GM12878 (cell line): ENCODE measurements at regions not wholly inside any gene's neighbourhood (a gene's known extent, or its start where the extent isn't known, plus 50 kb on each side); places are given as distances from the start of the nearest gene placed in this dataset.

Source experiments
- CEBPB ChIP-seq, 2 experiments: fragments of 150-350 bp in 1 of 2; IDR thresholded peaks; 2 replicates each; pipeline ENCODE4 v1.6.1; 2012 to 2014; ENCODE audit warnings: low read depth in 2 of 2, low read length in 2 of 2, borderline replicate concordance in 1 of 2, inconsistent platforms in 1 of 2
- CREB1 ChIP-seq: IDR thresholded peaks from 2 replicates; pipeline ENCODE4 v1.6.1; 2012; ENCODE audit warnings: low read depth, mild to moderate bottlenecking, inconsistent platforms
- EP300 ChIP-seq, 2 experiments: fragments of 150-350 bp in 1 of 2; IDR thresholded peaks; 2 replicates each; pipeline ENCODE4 v1.6.1; 2011 to 2012; ENCODE audit warnings: low read depth in 2 of 2, low read length in 2 of 2, borderline replicate concordance in 1 of 2, improper control_type of control experiment in 1 of 2, inconsistent platforms in 1 of 2; ENCODE audit not compliant: control insufficient read depth in 1 of 2
- NFIC ChIP-seq: IDR thresholded peaks from 2 replicates; pipeline ENCODE4 v1.6.1; 2012; ENCODE audit warnings: low read depth, mild to moderate bottlenecking, inconsistent platforms, low read length, moderate library complexity
- NR2C2 ChIP-seq: IDR thresholded peaks from 2 replicates; pipeline ENCODE4 v1.6.1; 2011; ENCODE audit warnings: borderline replicate concordance, low read depth; ENCODE audit not compliant: control insufficient read depth, insufficient read length
- POLR2A ChIP-seq: IDR thresholded peaks from 2 replicates; pipeline ENCODE4 v1.6.1; 2011; ENCODE audit warnings: low read depth, mild to moderate bottlenecking, low read length
- SIN3A ChIP-seq: IDR thresholded peaks from 2 replicates; pipeline ENCODE4 v1.6.1; 2012; ENCODE audit warnings: low read depth, low read length, improper control_type of control experiment
- SMAD1 ChIP-seq: fragments of 450-650 bp; IDR thresholded peaks from 2 replicates; pipeline ENCODE4 v1.6.1; 2018; ENCODE audit warnings: mild to moderate bottlenecking, low read depth; ENCODE audit not compliant: partially characterized antibody
- TARDBP ChIP-seq: IDR thresholded peaks from 2 replicates; pipeline ENCODE4 v1.6.1; 2016; ENCODE audit warnings: borderline replicate concordance
- TF ChIP-seq, protein P1 (sequence below): IDR thresholded peaks from 2 replicates; pipeline ENCODE4 v1.6.1; 2012; ENCODE audit warnings: mild to moderate bottlenecking, low read depth, low read length
- TF ChIP-seq, protein P2 (sequence below), 3 experiments: IDR thresholded peaks in 2 of 3; conservative IDR thresholded peaks in 1 of 3; 2 replicates each; pipeline ENCODE4 v1.5.1; 2011; ENCODE audit warnings: low read depth in 3 of 3, low read length in 3 of 3, mild to moderate bottlenecking in 3 of 3, control low read depth in 2 of 3, moderate library complexity in 2 of 3, inconsistent platforms in 1 of 3, mixed read lengths in 1 of 3; ENCODE audit not compliant: control insufficient read depth in 2 of 3, insufficient read depth in 1 of 3; ENCODE audit errors: extremely low read depth in 1 of 3

DNA sequence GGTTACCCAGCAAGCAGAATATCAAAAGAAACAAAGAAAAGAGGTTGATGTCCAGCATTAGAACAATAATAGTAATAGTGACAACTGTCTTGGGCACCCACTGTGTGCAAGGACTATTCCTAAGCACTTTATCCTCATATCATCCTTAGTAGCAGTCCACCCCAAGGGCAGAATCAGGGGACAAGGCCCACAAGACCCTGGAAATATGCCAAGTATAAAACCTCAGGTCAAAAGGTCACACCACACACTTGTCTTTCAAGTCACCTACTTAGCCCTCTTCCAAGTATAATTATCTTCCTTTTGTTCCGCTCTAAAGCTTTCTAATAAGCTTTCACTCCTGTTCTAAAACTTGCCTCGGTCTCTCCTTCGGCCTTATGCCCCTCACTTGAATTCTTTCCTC, 124.0 kb upstream of the STT3B start:
- no peak for TF ChIP-seq NR2C2
- TF ChIP-seq SIN3A: no peak
- no peak for TF ChIP-seq CREB1
- TF ChIP-seq POLR2A: no peak
- TF ChIP-seq CEBPB (IDR thresholded peaks at IDR 0.05; ENCODE audit: borderline replicate concordance in 1 of 2, low read depth in 2 of 2, low read length in 2 of 2): no peak
- TF ChIP-seq SMAD1: no peak
- no peak for TF ChIP-seq NFIC
- TF ChIP-seq TARDBP: no peak
- TF ChIP-seq, protein P1, sequence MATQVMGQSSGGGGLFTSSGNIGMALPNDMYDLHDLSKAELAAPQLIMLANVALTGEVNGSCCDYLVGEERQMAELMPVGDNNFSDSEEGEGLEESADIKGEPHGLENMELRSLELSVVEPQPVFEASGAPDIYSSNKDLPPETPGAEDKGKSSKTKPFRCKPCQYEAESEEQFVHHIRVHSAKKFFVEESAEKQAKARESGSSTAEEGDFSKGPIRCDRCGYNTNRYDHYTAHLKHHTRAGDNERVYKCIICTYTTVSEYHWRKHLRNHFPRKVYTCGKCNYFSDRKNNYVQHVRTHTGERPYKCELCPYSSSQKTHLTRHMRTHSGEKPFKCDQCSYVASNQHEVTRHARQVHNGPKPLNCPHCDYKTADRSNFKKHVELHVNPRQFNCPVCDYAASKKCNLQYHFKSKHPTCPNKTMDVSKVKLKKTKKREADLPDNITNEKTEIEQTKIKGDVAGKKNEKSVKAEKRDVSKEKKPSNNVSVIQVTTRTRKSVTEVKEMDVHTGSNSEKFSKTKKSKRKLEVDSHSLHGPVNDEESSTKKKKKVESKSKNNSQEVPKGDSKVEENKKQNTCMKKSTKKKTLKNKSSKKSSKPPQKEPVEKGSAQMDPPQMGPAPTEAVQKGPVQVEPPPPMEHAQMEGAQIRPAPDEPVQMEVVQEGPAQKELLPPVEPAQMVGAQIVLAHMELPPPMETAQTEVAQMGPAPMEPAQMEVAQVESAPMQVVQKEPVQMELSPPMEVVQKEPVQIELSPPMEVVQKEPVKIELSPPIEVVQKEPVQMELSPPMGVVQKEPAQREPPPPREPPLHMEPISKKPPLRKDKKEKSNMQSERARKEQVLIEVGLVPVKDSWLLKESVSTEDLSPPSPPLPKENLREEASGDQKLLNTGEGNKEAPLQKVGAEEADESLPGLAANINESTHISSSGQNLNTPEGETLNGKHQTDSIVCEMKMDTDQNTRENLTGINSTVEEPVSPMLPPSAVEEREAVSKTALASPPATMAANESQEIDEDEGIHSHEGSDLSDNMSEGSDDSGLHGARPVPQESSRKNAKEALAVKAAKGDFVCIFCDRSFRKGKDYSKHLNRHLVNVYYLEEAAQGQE: no peak
- TF ChIP-seq, protein P2, sequence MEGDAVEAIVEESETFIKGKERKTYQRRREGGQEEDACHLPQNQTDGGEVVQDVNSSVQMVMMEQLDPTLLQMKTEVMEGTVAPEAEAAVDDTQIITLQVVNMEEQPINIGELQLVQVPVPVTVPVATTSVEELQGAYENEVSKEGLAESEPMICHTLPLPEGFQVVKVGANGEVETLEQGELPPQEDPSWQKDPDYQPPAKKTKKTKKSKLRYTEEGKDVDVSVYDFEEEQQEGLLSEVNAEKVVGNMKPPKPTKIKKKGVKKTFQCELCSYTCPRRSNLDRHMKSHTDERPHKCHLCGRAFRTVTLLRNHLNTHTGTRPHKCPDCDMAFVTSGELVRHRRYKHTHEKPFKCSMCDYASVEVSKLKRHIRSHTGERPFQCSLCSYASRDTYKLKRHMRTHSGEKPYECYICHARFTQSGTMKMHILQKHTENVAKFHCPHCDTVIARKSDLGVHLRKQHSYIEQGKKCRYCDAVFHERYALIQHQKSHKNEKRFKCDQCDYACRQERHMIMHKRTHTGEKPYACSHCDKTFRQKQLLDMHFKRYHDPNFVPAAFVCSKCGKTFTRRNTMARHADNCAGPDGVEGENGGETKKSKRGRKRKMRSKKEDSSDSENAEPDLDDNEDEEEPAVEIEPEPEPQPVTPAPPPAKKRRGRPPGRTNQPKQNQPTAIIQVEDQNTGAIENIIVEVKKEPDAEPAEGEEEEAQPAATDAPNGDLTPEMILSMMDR (IDR thresholded peaks at IDR 0.05 in 2 of 3, conservative IDR thresholded peaks at IDR 0.05 in 1 of 3; ENCODE audit: control insufficient read depth in 2 of 3, extremely low read depth in 1 of 3, insufficient read depth in 1 of 3, low read depth in 3 of 3, low read length in 3 of 3): no peak
- no peak for TF ChIP-seq EP300 (IDR thresholded peaks at IDR 0.05; ENCODE audit: borderline replicate concordance in 1 of 2, control insufficient read depth in 1 of 2, low read depth in 2 of 2, low read length in 2 of 2)
